ENCODE measurements at regions not wholly inside any gene's neighbourhood (a gene's known extent, or its start where the extent isn't known, plus 50 kb on each side); places are given as distances from the start of the nearest gene placed in this dataset.

GRCh38 chr6:163998496-163998895 is 584.0 kb downstream of the QKI start:
- Histone ChIP-seq H3K9me2 (replicated peaks; ENCODE audit: low read depth, low read length) (no peaks in the 10 kb centered on the region), H3K9me3 (ENCODE audit: insufficient read depth, low read depth, low read length) (peaks cover 4% of the 10 kb centered on the region; the same call in 1 of the 2 replicates), H3F3A (ENCODE audit: low read depth) (no peaks in the 10 kb centered on the region), H3K36me3 (ENCODE audit: insufficient read depth, low read length) (no peaks in the 10 kb centered on the region), H3K4me2 (ENCODE audit: low read depth, low read length, poor library complexity, severe bottlenecking) (no peak overlapping the region), H3K4me3 (ENCODE audit: low read length, poor library complexity, severe bottlenecking) (no peak overlapping the region), H2AFZ (ENCODE audit: low read length) (no peak overlapping the region), H3K4me1 (ENCODE audit: insufficient read depth, low read length, poor library complexity, severe bottlenecking) (no peaks in the 10 kb centered on the region), H3K27me3 (ENCODE audit: insufficient read depth, low read length, poor library complexity, severe bottlenecking) (no peaks in the 10 kb centered on the region), H3K9ac (ENCODE audit: low read depth, low read length, poor library complexity, severe bottlenecking) (no peak overlapping the region), H3K79me2 (ENCODE audit: insufficient read depth, low read length) (no peaks in the 10 kb centered on the region), H4K20me1 (ENCODE audit: insufficient read depth, low read length, poor library complexity, severe bottlenecking) (no peaks in the 10 kb centered on the region)
- TF ChIP-seq EZH2phosphoT487 (IDR thresholded peaks at IDR 0.05; ENCODE audit: borderline replicate concordance) (no peak), CTCF (conservative IDR thresholded peaks at IDR 0.05; ENCODE audit: low read length) (no peak)

GRCh38 chr6:163996491-163996890 is 582.0 kb downstream of the QKI start:
- H3K9me3 ChIP-seq (ENCODE audit: insufficient read depth, low read depth, low read length) = peaks cover 4% of the 10 kb centered on the region; the same call in 1 of the 2 replicates
- H3K4me1 ChIP-seq (ENCODE audit: insufficient read depth, low read length, poor library complexity, severe bottlenecking) = no peaks in the 10 kb centered on the region
- no peak for TF ChIP-seq CTCF (conservative IDR thresholded peaks at IDR 0.05; ENCODE audit: low read length)
- TF ChIP-seq EZH2phosphoT487 (IDR thresholded peaks at IDR 0.05; ENCODE audit: borderline replicate concordance) = no peak
- H3K4me3 ChIP-seq (ENCODE audit: low read length, poor library complexity, severe bottlenecking) = no peak overlapping the region
- no peaks in the 10 kb centered on the region for H3K36me3 ChIP-seq (ENCODE audit: insufficient read depth, low read length)
- no peak overlapping the region for H3K4me2 ChIP-seq (ENCODE audit: low read depth, low read length, poor library complexity, severe bottlenecking)
- H3K9me2 ChIP-seq (replicated peaks; ENCODE audit: low read depth, low read length) = no peaks in the 10 kb centered on the region
- no peaks in the 10 kb centered on the region for H3K27me3 ChIP-seq (ENCODE audit: insufficient read depth, low read length, poor library complexity, severe bottlenecking)
- no peaks in the 10 kb centered on the region for H3F3A ChIP-seq (ENCODE audit: low read depth)
- no peak overlapping the region for H2AFZ ChIP-seq (ENCODE audit: low read length)
- H4K20me1 ChIP-seq (ENCODE audit: insufficient read depth, low read length, poor library complexity, severe bottlenecking) = no peaks in the 10 kb centered on the region
- H3K9ac ChIP-seq (ENCODE audit: low read depth, low read length, poor library complexity, severe bottlenecking) = no peak overlapping the region
- H3K79me2 ChIP-seq (ENCODE audit: insufficient read depth, low read length) = no peaks in the 10 kb centered on the region

- Histone ChIP-seq H3K27me3 (ENCODE audit: insufficient read depth, low read length, poor library complexity, severe bottlenecking) (no peaks in the 10 kb centered on the region), H3K9me3 (ENCODE audit: insufficient read depth, low read depth, low read length) (no peaks in the 10 kb centered on the region; the same call in 1 of the 2 replicates), H2AFZ (ENCODE audit: low read length) (no peak overlapping the region), H3K9ac (ENCODE audit: low read depth, low read length, poor library complexity, severe bottlenecking) (no peak overlapping the region), H3F3A (ENCODE audit: low read depth) (no peaks in the 10 kb centered on the region), H3K4me2 (ENCODE audit: low read depth, low read length, poor library complexity, severe bottlenecking) (no peak overlapping the region), H3K36me3 (ENCODE audit: insufficient read depth, low read length) (no peaks in the 10 kb centered on the region), H4K20me1 (ENCODE audit: insufficient read depth, low read length, poor library complexity, severe bottlenecking) (no peaks in the 10 kb centered on the region), H3K9me2 (replicated peaks; ENCODE audit: low read depth, low read length) (no peaks in the 10 kb centered on the region), H3K4me3 (ENCODE audit: low read length, poor library complexity, severe bottlenecking) (no peak overlapping the region), H3K79me2 (ENCODE audit: insufficient read depth, low read length) (no peaks in the 10 kb centered on the region), H3K4me1 (ENCODE audit: insufficient read depth, low read length, poor library complexity, severe bottlenecking) (no peaks in the 10 kb centered on the region)
- TF ChIP-seq CTCF (conservative IDR thresholded peaks at IDR 0.05; ENCODE audit: low read length) (no peak), EZH2phosphoT487 (IDR thresholded peaks at IDR 0.05; ENCODE audit: borderline replicate concordance) (no peak)
These were observed 580.0 kb downstream of the QKI start for GRCh38 chr6:163994566-163994965.
